B cell (primary cell): ENCODE measurements at regions not wholly inside any gene's neighbourhood (a gene's known extent, or its start where the extent isn't known, plus 50 kb on each side); places are given as distances from the start of the nearest gene placed in this dataset.

ENCODE experiments used
- ATAC-seq: fragments of 200-7000 bp; cut with Tn5 transposase; one replicate; pipeline ENCODE4 v1.10.0; 2021; ENCODE audit warnings: low read depth, mild to moderate bottlenecking, moderate number of reproducible peaks, moderate library complexity
- CTCF ChIA-PET: fragments of 350-600 bp; sonication (Branson Sonifier 250); formaldehyde crosslinking; loops from one replicate; lab custom pipeline; 2021; ENCODE audit warnings: antibody characterized with exemption, inconsistent platforms; lab: Charles Lee
- POLR2A ChIA-PET: fragments of 350-600 bp; sonication (Branson Sonifier 250); formaldehyde crosslinking; loops from one replicate; lab custom pipeline; 2021; ENCODE audit warnings: antibody characterized with exemption; lab: Charles Lee
- DNase-seq: peaks from one replicate; pipeline ENCODE4 v3.0.0; 2013
- H2AFZ ChIP-seq: 2 replicates; pipeline ENCODE4 v1.6.1; 2012; ENCODE audit warnings: mild to moderate bottlenecking, low read depth, low read length; ENCODE audit not compliant: insufficient read depth, poor library complexity, severe bottlenecking
- H3K27ac ChIP-seq, 2 donors: 1 replicate in 1 of 2; 2 replicates in 1 of 2; pipeline ENCODE4 v1.5.1; 2012 to 2013; ENCODE audit warnings: low read length in 2 of 2, mild to moderate bottlenecking in 2 of 2, moderate library complexity in 1 of 2
- H3K27me3 ChIP-seq, 4 experiments: fragments of 200-600 bp in 1 of 4; sonication (generic) in 1 of 4; replicated peaks in 1 of 4; 1 replicate in 2 of 4; 2 replicates in 2 of 4; pipeline versions ENCODE4 v1.6.1 to v1.7.0; 2013 to 2016; ENCODE audit warnings: low read length in 3 of 4, mild to moderate bottlenecking in 2 of 4, mixed read lengths in 1 of 4, moderate library complexity in 1 of 4; ENCODE audit not compliant: insufficient read depth in 4 of 4, control insufficient read depth in 3 of 4; ENCODE audit errors: control extremely low read depth in 1 of 4
- H3K36me3 ChIP-seq, 2 experiments: replicated peaks in 1 of 2; 1 replicate in 1 of 2; 2 replicates in 1 of 2; pipeline versions ENCODE4 v1.6.1 to v1.7.1; 2013; ENCODE audit warnings: low read length in 1 of 2; ENCODE audit not compliant: insufficient read depth in 2 of 2, control insufficient read depth in 1 of 2; ENCODE audit errors: control extremely low read depth in 1 of 2, extremely low read depth in 1 of 2
- H3K4me1 ChIP-seq, 2 donors: fragments of 200-600 bp in 1 of 2; sonication (generic) in 1 of 2; 1 replicate in 1 of 2; 2 replicates in 1 of 2; pipeline versions ENCODE4 v1.5.1 to v1.6.1; 2013 to 2017; ENCODE audit warnings: low read length in 2 of 2; ENCODE audit not compliant: control insufficient read depth in 2 of 2, insufficient read depth in 2 of 2
- H3K4me2 ChIP-seq: replicated peaks from 2 replicates; pipeline ENCODE3; 2012; ENCODE audit warnings: mild to moderate bottlenecking, low read depth, low read length; ENCODE audit not compliant: poor library complexity, severe bottlenecking
- H3K4me3 ChIP-seq, 5 experiments: fragments of 200-600 bp in 1 of 5; sonication (generic) in 1 of 5; 1 replicate in 3 of 5; 2 replicates in 2 of 5; pipeline versions ENCODE4 v1.5.1 to v1.7.0; 2011 to 2016; ENCODE audit warnings: low read length in 4 of 5, mild to moderate bottlenecking in 4 of 5, low read depth in 2 of 5, control low read depth in 1 of 5, moderate library complexity in 1 of 5; ENCODE audit not compliant: insufficient read depth in 1 of 5; ENCODE audit errors: control extremely low read depth in 1 of 5, extremely low read depth in 1 of 5
- H3K79me2 ChIP-seq: fragments of 200-600 bp; sonication (generic); one replicate; pipeline ENCODE4 v1.6.0; 2016; ENCODE audit warnings: low read length; ENCODE audit not compliant: control insufficient read depth, insufficient read depth
- H3K9ac ChIP-seq: fragments of 200-600 bp; sonication (generic); 2 replicates; pipeline ENCODE4 v1.6.1; 2017; ENCODE audit warnings: mild to moderate bottlenecking, low read length, moderate library complexity
- H3K9me3 ChIP-seq, 3 donors: one replicate each; pipeline versions ENCODE4 v1.6.1 to v1.7.1; 2013; ENCODE audit warnings: low read length in 2 of 3; ENCODE audit not compliant: control insufficient read depth in 2 of 3, insufficient read depth in 1 of 3; ENCODE audit errors: control extremely low read depth in 1 of 3
- H4K20me1 ChIP-seq: 2 replicates; pipeline ENCODE4 v1.6.0; 2012; ENCODE audit warnings: mild to moderate bottlenecking, low read length; ENCODE audit not compliant: insufficient read depth, control insufficient read depth, poor library complexity, severe bottlenecking
- H3K27ac Mint-ChIP-seq: one replicate; pipeline ENCODE4 v1.8.0; 2021; ENCODE audit warnings: mixed read lengths
- H3K27me3 Mint-ChIP-seq: one replicate; pipeline ENCODE4 v1.8.0; 2021; ENCODE audit warnings: mixed read lengths
- H3K4me1 Mint-ChIP-seq: one replicate; pipeline ENCODE4 v1.8.0; 2021; ENCODE audit warnings: mixed read lengths
- H3K4me3 Mint-ChIP-seq: one replicate; pipeline ENCODE4 v1.8.0; 2021; ENCODE audit warnings: mixed read lengths
- H3K9me3 Mint-ChIP-seq: one replicate; pipeline ENCODE4 v1.8.0; 2022; ENCODE audit warnings: mixed read lengths; ENCODE audit not compliant: insufficient read depth
- EZH2 ChIP-seq: IDR thresholded peaks from 2 replicates; pipeline ENCODE4 v1.6.1; 2012; ENCODE audit warnings: borderline replicate concordance, low read depth, mild to moderate bottlenecking, moderate library complexity, low read length; ENCODE audit not compliant: insufficient read depth, poor library complexity, severe bottlenecking
- intact Hi-C: fragments of 100-400 bp; cut with micrococcal nuclease; formaldehyde crosslinking; loops from one replicate; pipeline ENCODE4 v1.10.0; 2022
- TF ChIP-seq, protein P1 (sequence below): fragments of 200-600 bp; IDR thresholded peaks from one replicate; pipeline ENCODE4 v1.8.0; 2022; ENCODE audit warnings: antibody characterized with exemption, mild to moderate bottlenecking

DNA sequence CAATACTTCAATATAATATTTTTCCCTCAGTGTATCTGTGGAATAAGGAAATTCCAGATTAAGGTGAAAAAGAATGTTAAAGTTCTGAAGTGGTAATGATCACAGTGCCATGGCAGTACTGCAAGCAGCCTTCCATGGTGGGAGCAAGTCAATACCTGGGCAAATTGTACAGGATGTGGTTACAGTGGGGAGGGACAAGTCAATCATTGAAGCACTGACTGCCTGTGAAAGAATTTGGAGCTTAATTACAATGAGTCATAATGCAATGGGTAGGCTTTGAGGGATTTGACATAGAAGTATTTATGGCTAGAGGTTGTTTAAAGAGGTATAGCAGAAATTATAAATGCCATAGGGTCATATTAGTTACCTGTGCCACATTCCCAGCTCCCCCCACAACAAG, 786.5 kb upstream of the ACO1 start:
- Histone ChIP-seq H3K4me3 (no peak overlapping the region), H4K20me1 (no peaks in the 10 kb centered on the region), H3K27me3 (no peaks in the 10 kb centered on the region), H3K9me3 (no peaks in the 10 kb centered on the region), H3K79me2 (no peaks in the 10 kb centered on the region), H3K4me2 (no peak overlapping the region), H2AFZ (no peak overlapping the region), H3K36me3 (no peaks in the 10 kb centered on the region), H3K27ac (no peak overlapping the region), H3K4me1 (no peaks in the 10 kb centered on the region), H3K9ac (no peak overlapping the region)
- no peaks in the 10 kb centered on the region for H3K27me3 Mint-ChIP-seq
- intact Hi-C loops: no loop called here
- H3K27ac Mint-ChIP-seq: no peak overlapping the region
- no peaks in the 10 kb centered on the region for H3K4me1 Mint-ChIP-seq
- no peak overlapping the region for H3K4me3 Mint-ChIP-seq
- ATAC-seq (no peak), DNase-seq (no peak)
- H3K9me3 Mint-ChIP-seq: no peaks in the 10 kb centered on the region
- POLR2A ChIA-PET: no interaction called here
- CTCF ChIA-PET: no interaction called here
- TF ChIP-seq EZH2: no peak
- TF ChIP-seq, protein P1, sequence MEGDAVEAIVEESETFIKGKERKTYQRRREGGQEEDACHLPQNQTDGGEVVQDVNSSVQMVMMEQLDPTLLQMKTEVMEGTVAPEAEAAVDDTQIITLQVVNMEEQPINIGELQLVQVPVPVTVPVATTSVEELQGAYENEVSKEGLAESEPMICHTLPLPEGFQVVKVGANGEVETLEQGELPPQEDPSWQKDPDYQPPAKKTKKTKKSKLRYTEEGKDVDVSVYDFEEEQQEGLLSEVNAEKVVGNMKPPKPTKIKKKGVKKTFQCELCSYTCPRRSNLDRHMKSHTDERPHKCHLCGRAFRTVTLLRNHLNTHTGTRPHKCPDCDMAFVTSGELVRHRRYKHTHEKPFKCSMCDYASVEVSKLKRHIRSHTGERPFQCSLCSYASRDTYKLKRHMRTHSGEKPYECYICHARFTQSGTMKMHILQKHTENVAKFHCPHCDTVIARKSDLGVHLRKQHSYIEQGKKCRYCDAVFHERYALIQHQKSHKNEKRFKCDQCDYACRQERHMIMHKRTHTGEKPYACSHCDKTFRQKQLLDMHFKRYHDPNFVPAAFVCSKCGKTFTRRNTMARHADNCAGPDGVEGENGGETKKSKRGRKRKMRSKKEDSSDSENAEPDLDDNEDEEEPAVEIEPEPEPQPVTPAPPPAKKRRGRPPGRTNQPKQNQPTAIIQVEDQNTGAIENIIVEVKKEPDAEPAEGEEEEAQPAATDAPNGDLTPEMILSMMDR: no peak

DNA sequence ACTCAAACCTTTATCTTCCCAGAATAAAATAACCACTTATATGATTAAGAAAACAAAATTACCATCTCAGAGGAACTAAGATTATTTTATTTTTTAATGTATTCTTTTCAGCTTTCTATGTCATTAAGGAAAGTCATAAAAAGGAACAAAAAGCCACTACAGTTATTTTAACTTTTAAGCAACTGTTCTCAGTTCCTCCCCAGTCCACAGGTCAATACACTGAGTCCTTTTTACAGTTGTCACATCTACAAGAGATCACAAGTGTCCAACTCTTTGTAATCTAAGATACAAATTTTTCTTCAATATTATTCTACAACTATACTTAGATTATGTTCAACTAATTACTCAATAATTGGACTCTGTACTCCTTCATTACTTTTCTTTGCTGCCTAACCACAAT, 782.8 kb upstream of the ACO1 start:
- Histone ChIP-seq H3K27ac (no peak overlapping the region), H4K20me1 (no peaks in the 10 kb centered on the region), H3K79me2 (no peaks in the 10 kb centered on the region), H3K36me3 (no peaks in the 10 kb centered on the region), H3K4me3 (no peak overlapping the region), H3K4me1 (no peaks in the 10 kb centered on the region), H3K4me2 (no peak overlapping the region), H2AFZ (no peak overlapping the region), H3K27me3 (no peaks in the 10 kb centered on the region), H3K9me3 (no peaks in the 10 kb centered on the region), H3K9ac (no peak overlapping the region)
- no peak for DNase-seq
- Mint-ChIP-seq H3K27me3 (no peaks in the 10 kb centered on the region), H3K9me3 (no peaks in the 10 kb centered on the region), H3K4me3 (no peak overlapping the region), H3K27ac (no peak overlapping the region), H3K4me1 (no peaks in the 10 kb centered on the region)
- no peak for ATAC-seq
- intact Hi-C loops: no loop called here
- ChIA-PET CTCF (no interaction called here), POLR2A (no interaction called here)
- TF ChIP-seq, protein P1: no peak
- no peak for TF ChIP-seq EZH2
